IMR-90 (cell line): ENCODE measurements at regions not wholly inside any gene's neighbourhood (a gene's known extent, or its start where the extent isn't known, plus 50 kb on each side); places are given as distances from the start of the nearest gene placed in this dataset.

Source experiments
- CEBPB ChIP-seq: IDR thresholded peaks from 2 replicates; pipeline ENCODE4 v1.6.1; 2012; ENCODE audit warnings: low read depth, low read length, improper control_type of control experiment
- CTCF ChIP-seq: conservative IDR thresholded peaks from 2 replicates; pipeline ENCODE4 v1.5.1; 2012; ENCODE audit warnings: mild to moderate bottlenecking, low read depth, low read length, improper control_type of control experiment
- FOS ChIP-seq: fragments of 150-350 bp; IDR thresholded peaks from 2 replicates; pipeline ENCODE4 v1.6.1; 2016; ENCODE audit warnings: low read depth, low read length
- MAFK ChIP-seq: IDR thresholded peaks from 2 replicates; pipeline ENCODE4 v1.6.1; 2012; ENCODE audit warnings: low read depth, low read length, improper control_type of control experiment
- POLR2A ChIP-seq: IDR thresholded peaks from 2 replicates; pipeline ENCODE4 v1.6.1; 2012; ENCODE audit warnings: mild to moderate bottlenecking, low read depth, low read length
- RCOR1 ChIP-seq: IDR thresholded peaks from 2 replicates; pipeline ENCODE4 v1.6.1; 2012; ENCODE audit warnings: mild to moderate bottlenecking, low read length, improper control_type of control experiment; ENCODE audit not compliant: insufficient replicate concordance

GRCh38 chr9:90726215-90726614 is 75.4 kb upstream of the SYK start:
- TF ChIP-seq CTCF, result no peak
- TF ChIP-seq POLR2A, result no peak
- no peak for TF ChIP-seq CEBPB
- TF ChIP-seq FOS, result no peak
- no peak for TF ChIP-seq MAFK
- no peak for TF ChIP-seq RCOR1
